IMR-90 (cell line): ENCODE measurements at regions not wholly inside any gene's neighbourhood (a gene's known extent, or its start where the extent isn't known, plus 50 kb on each side); places are given as distances from the start of the nearest gene placed in this dataset.

Source experiments
- ATAC-seq: fragments of 200-7000 bp; cut with Tn5 transposase; 2 replicates; pipeline ENCODE4 v1.9.1; 2020; ENCODE audit warnings: low read depth, mild to moderate bottlenecking, moderate library complexity
- BruUV-seq: library from RNA; stranded (reverse); fragments of 400-500 nt; replicated peaks from 2 replicates; lab custom pipeline; 2021; lab: Mats Ljungman, UMichigan
- CTCF ChIA-PET: fragments of 300-600 bp; formaldehyde crosslinking; extraction: SDS; loops from one replicate; lab custom pipeline; 2021; ENCODE audit warnings: antibody characterized with exemption; lab: Yijun Ruan, JAX
- POLR2A ChIA-PET: fragments of 300-600 bp; sonication (Branson Sonifier 250); formaldehyde crosslinking; loops from one replicate; lab custom pipeline; 2022; ENCODE audit warnings: antibody characterized with exemption; ENCODE audit not compliant: unreplicated experiment; lab: Charles Lee
- DNase-seq: peaks from one replicate; pipeline ENCODE4 v3.0.0; 2013
- H2AFZ ChIP-seq: replicated peaks from 2 replicates; pipeline ENCODE3; 2013; ENCODE audit warnings: low read length, mild to moderate bottlenecking; ENCODE audit not compliant: poor library complexity
- H2AK5ac ChIP-seq: 2 replicates; pipeline ENCODE4 v1.6.1; 2013; ENCODE audit warnings: low read depth, low read length, inconsistent platforms
- H2AK9ac ChIP-seq: replicated peaks from 2 replicates; pipeline ENCODE3; 2013; ENCODE audit warnings: mild to moderate bottlenecking, low read depth, low read length, moderate library complexity; ENCODE audit not compliant: poor library complexity
- H2BK120ac ChIP-seq: 2 replicates; pipeline ENCODE4 v1.6.1; 2013; ENCODE audit warnings: low read depth, low read length, inconsistent platforms
- H2BK15ac ChIP-seq: 3 replicates; pipeline ENCODE4 v1.6.1; 2013; ENCODE audit warnings: low read depth, low read length, inconsistent platforms
- H2BK20ac ChIP-seq: 2 replicates; pipeline ENCODE4 v1.6.1; 2013; ENCODE audit warnings: low read depth, mild to moderate bottlenecking, inconsistent platforms, low read length, moderate library complexity
- H2BK5ac ChIP-seq: 2 replicates; pipeline ENCODE4 v1.6.1; 2013; ENCODE audit warnings: mild to moderate bottlenecking, low read depth, low read length, inconsistent platforms; ENCODE audit not compliant: poor library complexity, severe bottlenecking
- H3K14ac ChIP-seq: replicated peaks from 2 replicates; pipeline ENCODE4 v1.6.1; 2013; ENCODE audit warnings: low read depth, low read length, inconsistent platforms
- H3K18ac ChIP-seq: 2 replicates; pipeline ENCODE4 v1.6.1; 2013; ENCODE audit warnings: low read depth, low read length, control low read depth
- H3K23ac ChIP-seq: 2 replicates; pipeline ENCODE4 v1.6.1; 2013; ENCODE audit warnings: low read depth, low read length, inconsistent platforms
- H3K27ac ChIP-seq: 2 replicates; pipeline ENCODE4 v1.5.1; 2013; ENCODE audit warnings: mild to moderate bottlenecking, control low read depth, low read length; ENCODE audit not compliant: insufficient read depth
- H3K27me3 ChIP-seq: 2 replicates; pipeline ENCODE4 v1.6.1; 2013; ENCODE audit warnings: low read length; ENCODE audit not compliant: control insufficient read depth, insufficient read depth
- H3K36me3 ChIP-seq: 2 replicates; pipeline ENCODE4 v1.6.1; 2013; ENCODE audit warnings: low read length, mixed read lengths; ENCODE audit not compliant: control insufficient read depth, insufficient read depth
- H3K4ac ChIP-seq: 2 replicates; pipeline ENCODE4 v1.6.1; 2013; ENCODE audit warnings: low read depth, low read length, inconsistent platforms
- H3K4me1 ChIP-seq: 2 replicates; pipeline ENCODE4 v1.6.1; 2013; ENCODE audit warnings: low read length, mixed read lengths; ENCODE audit not compliant: control insufficient read depth, insufficient read depth
- H3K4me2 ChIP-seq: 2 replicates; pipeline ENCODE4 v1.6.1; 2013; ENCODE audit warnings: low read depth, mild to moderate bottlenecking, control low read depth, low read length, moderate library complexity
- H3K4me3 ChIP-seq: 2 replicates; pipeline ENCODE4 v1.5.1; 2013; ENCODE audit warnings: low read depth, mild to moderate bottlenecking, control low read depth, low read length, moderate library complexity; ENCODE audit not compliant: insufficient read depth
- H3K56ac ChIP-seq: 2 replicates; pipeline ENCODE4 v1.6.1; 2013; ENCODE audit warnings: low read length, inconsistent platforms; ENCODE audit not compliant: insufficient read depth; ENCODE audit errors: extremely low read depth
- H3K79me1 ChIP-seq, 2 experiments: 2 replicates each; pipeline ENCODE4 v1.6.1; 2013; ENCODE audit warnings: low read length in 2 of 2, inconsistent platforms in 1 of 2, low read depth in 1 of 2
- H3K9ac ChIP-seq: 2 replicates; pipeline ENCODE4 v1.6.1; 2013; ENCODE audit warnings: low read depth, low read length, control low read depth
- H3K9me1 ChIP-seq: 2 replicates; pipeline ENCODE4 v1.6.1; 2013; ENCODE audit warnings: low read length, inconsistent platforms; ENCODE audit not compliant: insufficient read depth
- H3K9me3 ChIP-seq: 2 replicates; pipeline ENCODE4 v1.6.1; 2013; ENCODE audit warnings: low read length; ENCODE audit not compliant: control insufficient read depth, insufficient read depth
- H4K20me1 ChIP-seq: 2 replicates; pipeline ENCODE4 v1.6.1; 2013; ENCODE audit warnings: low read length, inconsistent platforms; ENCODE audit not compliant: insufficient read depth
- H4K5ac ChIP-seq: 2 replicates; pipeline ENCODE4 v1.6.1; 2013; ENCODE audit warnings: mild to moderate bottlenecking, low read depth, low read length, control low read depth
- H4K8ac ChIP-seq, 2 experiments: 2 replicates each; pipeline ENCODE4 v1.6.1; 2013; ENCODE audit warnings: low read depth in 2 of 2, low read length in 2 of 2, control low read depth in 1 of 2, inconsistent platforms in 1 of 2
- H4K91ac ChIP-seq: 2 replicates; pipeline ENCODE4 v1.6.1; 2013; ENCODE audit warnings: low read depth, low read length, inconsistent platforms; ENCODE audit not compliant: insufficient read depth
- CHD1 ChIP-seq: IDR thresholded peaks from 2 replicates; pipeline ENCODE4 v1.6.1; 2012; ENCODE audit warnings: low read depth, low read length, improper control_type of control experiment
- ELK1 ChIP-seq: fragments of 150-350 bp; IDR thresholded peaks from 2 replicates; pipeline ENCODE4 v1.6.1; 2016; ENCODE audit warnings: low read depth, mild to moderate bottlenecking, low read length, moderate library complexity, borderline replicate concordance
- MAZ ChIP-seq: IDR thresholded peaks from 2 replicates; pipeline ENCODE4 v1.6.1; 2012; ENCODE audit warnings: low read depth, mild to moderate bottlenecking, low read length, improper control_type of control experiment, moderate library complexity, borderline replicate concordance
- MXI1 ChIP-seq: IDR thresholded peaks from 2 replicates; pipeline ENCODE4 v1.6.1; 2012; ENCODE audit warnings: low read depth, mild to moderate bottlenecking, low read length, moderate library complexity, borderline replicate concordance
- NFE2L2 ChIP-seq: fragments of 150-350 bp; IDR thresholded peaks from 2 replicates; pipeline ENCODE4 v1.6.1; 2016; ENCODE audit warnings: low read depth, mild to moderate bottlenecking, low read length
- POLR2A ChIP-seq: IDR thresholded peaks from 2 replicates; pipeline ENCODE4 v1.6.1; 2012; ENCODE audit warnings: mild to moderate bottlenecking, low read depth, low read length
- RAD21 ChIP-seq: IDR thresholded peaks from 2 replicates; pipeline ENCODE4 v1.6.1; 2012; ENCODE audit warnings: low read length, improper control_type of control experiment
- RCOR1 ChIP-seq: IDR thresholded peaks from 2 replicates; pipeline ENCODE4 v1.6.1; 2012; ENCODE audit warnings: mild to moderate bottlenecking, low read length, improper control_type of control experiment; ENCODE audit not compliant: insufficient replicate concordance
- RFX5 ChIP-seq: IDR thresholded peaks from 2 replicates; pipeline ENCODE4 v1.8.0; 2012; ENCODE audit warnings: low read depth, mild to moderate bottlenecking, low read length, moderate library complexity
- SMC3 ChIP-seq: fragments of 150-350 bp; IDR thresholded peaks from 2 replicates; pipeline ENCODE4 v1.6.1; 2016; ENCODE audit warnings: low read depth, mild to moderate bottlenecking, antibody characterized with exemption, low read length, moderate library complexity
- WGBS, 2 experiments: methylation state at CpG; one replicate each; pipeline versions ENCODE4 v1.1.5 to v1.1.7; 2013; ENCODE audit warnings: missing lambda C conversion rate in 2 of 2; ENCODE audit not compliant: insufficient read length in 1 of 2; ENCODE audit errors: extremely low coverage in 2 of 2; 5-methylcytosine and 5-hydroxymethylcytosine counted together
- dilution Hi-C: fragments of 300-500 bp; cut with HindIII; formaldehyde crosslinking; loops from one replicate; pipeline ENCODE4 v1.14.3; 2018; ENCODE audit warnings: low sequenced_read_pairs; ENCODE audit not compliant: unreplicated experiment
- in situ Hi-C: fragments of 300-500 bp; cut with MboI; formaldehyde crosslinking; loops from 3 replicates; pipeline ENCODE4 v1.14.3; 2019; ENCODE audit warnings: low sequenced_read_pairs, inconsistent platforms, mixed read lengths
- intact Hi-C: fragments of 100-400 bp; cut with micrococcal nuclease; formaldehyde crosslinking; loops from 2 replicates; pipeline ENCODE4 v1.10.0; 2022
- TF ChIP-seq, protein P1 (sequence below): fragments of 150-350 bp; IDR thresholded peaks from 2 replicates; pipeline ENCODE4 v1.6.1; 2017; ENCODE audit warnings: mild to moderate bottlenecking, antibody characterized with exemption, low read length, low read depth
- TF ChIP-seq, protein P2 (sequence below): conservative IDR thresholded peaks from 2 replicates; pipeline ENCODE4 v1.5.1; 2012; ENCODE audit warnings: mild to moderate bottlenecking, low read depth, low read length, improper control_type of control experiment

DNA sequence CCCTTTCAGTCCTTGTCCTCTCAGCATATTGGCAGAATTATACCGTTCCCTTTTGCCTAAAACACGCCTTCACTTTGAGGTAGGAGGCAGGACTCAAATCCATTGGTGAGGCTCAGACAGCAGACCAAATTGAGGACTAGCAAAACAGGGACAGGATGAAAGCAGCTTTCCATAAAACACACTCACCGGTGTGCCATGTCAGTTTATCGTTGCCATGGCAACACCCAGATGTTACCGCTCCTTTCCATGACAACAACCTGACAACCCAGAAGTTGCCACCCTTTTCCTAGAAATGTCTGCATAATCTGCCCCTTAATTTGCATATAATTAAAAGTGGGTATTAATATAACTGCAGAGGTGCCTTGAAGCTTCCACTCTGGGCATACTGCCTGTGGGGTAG lies 730.4 kb downstream of the METTL4 start:
- H4K91ac ChIP-seq: no peak overlapping the region
- no peaks in the 10 kb centered on the region for H3K4me1 ChIP-seq
- H2AK5ac ChIP-seq: no peak overlapping the region
- H4K5ac ChIP-seq: no peak overlapping the region
- no peak overlapping the region for H2BK20ac ChIP-seq
- no peak overlapping the region for H2BK120ac ChIP-seq
- TF ChIP-seq CHD1 (no peak), POLR2A (no peak), NFE2L2 (no peak), RFX5 (no peak), RCOR1 (no peak), MAZ (no peak), RAD21 (no peak), MXI1 (no peak), ELK1 (no peak), SMC3 (no peak)
- TF ChIP-seq, protein P1, sequence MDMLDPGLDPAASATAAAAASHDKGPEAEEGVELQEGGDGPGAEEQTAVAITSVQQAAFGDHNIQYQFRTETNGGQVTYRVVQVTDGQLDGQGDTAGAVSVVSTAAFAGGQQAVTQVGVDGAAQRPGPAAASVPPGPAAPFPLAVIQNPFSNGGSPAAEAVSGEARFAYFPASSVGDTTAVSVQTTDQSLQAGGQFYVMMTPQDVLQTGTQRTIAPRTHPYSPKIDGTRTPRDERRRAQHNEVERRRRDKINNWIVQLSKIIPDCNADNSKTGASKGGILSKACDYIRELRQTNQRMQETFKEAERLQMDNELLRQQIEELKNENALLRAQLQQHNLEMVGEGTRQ: no peak
- TF ChIP-seq, protein P2, sequence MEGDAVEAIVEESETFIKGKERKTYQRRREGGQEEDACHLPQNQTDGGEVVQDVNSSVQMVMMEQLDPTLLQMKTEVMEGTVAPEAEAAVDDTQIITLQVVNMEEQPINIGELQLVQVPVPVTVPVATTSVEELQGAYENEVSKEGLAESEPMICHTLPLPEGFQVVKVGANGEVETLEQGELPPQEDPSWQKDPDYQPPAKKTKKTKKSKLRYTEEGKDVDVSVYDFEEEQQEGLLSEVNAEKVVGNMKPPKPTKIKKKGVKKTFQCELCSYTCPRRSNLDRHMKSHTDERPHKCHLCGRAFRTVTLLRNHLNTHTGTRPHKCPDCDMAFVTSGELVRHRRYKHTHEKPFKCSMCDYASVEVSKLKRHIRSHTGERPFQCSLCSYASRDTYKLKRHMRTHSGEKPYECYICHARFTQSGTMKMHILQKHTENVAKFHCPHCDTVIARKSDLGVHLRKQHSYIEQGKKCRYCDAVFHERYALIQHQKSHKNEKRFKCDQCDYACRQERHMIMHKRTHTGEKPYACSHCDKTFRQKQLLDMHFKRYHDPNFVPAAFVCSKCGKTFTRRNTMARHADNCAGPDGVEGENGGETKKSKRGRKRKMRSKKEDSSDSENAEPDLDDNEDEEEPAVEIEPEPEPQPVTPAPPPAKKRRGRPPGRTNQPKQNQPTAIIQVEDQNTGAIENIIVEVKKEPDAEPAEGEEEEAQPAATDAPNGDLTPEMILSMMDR: no peak
- CTCF ChIA-PET: no interaction called here
- no peaks in the 10 kb centered on the region for H4K20me1 ChIP-seq
- no peaks in the 10 kb centered on the region for H3K79me1 ChIP-seq
- H3K36me3 ChIP-seq: no peaks in the 10 kb centered on the region
- H2BK15ac ChIP-seq: no peak overlapping the region
- H2AFZ ChIP-seq: no peak overlapping the region
- no peak overlapping the region for H2BK5ac ChIP-seq
- dilution Hi-C loops (no loop called here), in situ Hi-C loops (no loop called here), intact Hi-C loops (no loop called here)
- BruUV-seq: no TSS peak
- H3K14ac ChIP-seq: no peak overlapping the region
- H3K4me3 ChIP-seq: no peak overlapping the region
- no peak overlapping the region for H3K9ac ChIP-seq
- H3K9me3 ChIP-seq: peaks cover 8% of the 10 kb centered on the region; the same call in 1 of the 2 replicates
- DNase-seq (no peak), ATAC-seq (no peak)
- no peak overlapping the region for H3K23ac ChIP-seq
- no peaks in the 10 kb centered on the region for H3K27me3 ChIP-seq
- POLR2A ChIA-PET: no interaction called here
- no peak overlapping the region for H3K4me2 ChIP-seq
- no peak overlapping the region for H3K27ac ChIP-seq
- no peak overlapping the region for H3K56ac ChIP-seq
- no peak overlapping the region for H3K4ac ChIP-seq
- H3K18ac ChIP-seq: no peak overlapping the region
- 59% methylated on average over 3 of the region's 5 CpGs; no CpG with 5 or more reads in 1 of the 2 experiments for WGBS, 2 experiments
- H2AK9ac ChIP-seq: no peak overlapping the region
- no peaks in the 10 kb centered on the region for H3K9me1 ChIP-seq
- H4K8ac ChIP-seq: no peak overlapping the region
